HUES6 (cell line): ENCODE measurements at regions not wholly inside any gene's neighbourhood (a gene's known extent, or its start where the extent isn't known, plus 50 kb on each side); places are given as distances from the start of the nearest gene placed in this dataset.
"Not testable (repeated sequence)": the region's sequence is repeated elsewhere in the genome, so short reads cannot be mapped to it uniquely, and the experiment has no call there.

Source experiments
- H3K27ac ChIP-seq: 2 replicates; pipeline ENCODE4 v1.7.0; 2013; ENCODE audit warnings: low read depth, mild to moderate bottlenecking, low read length, inconsistent platforms
- H3K27me3 ChIP-seq: 2 replicates; pipeline ENCODE4 v1.6.1; 2013; ENCODE audit warnings: low read length; ENCODE audit not compliant: control insufficient read depth, insufficient read depth
- H3K36me3 ChIP-seq: 2 replicates; pipeline ENCODE4 v1.6.1; 2013; ENCODE audit warnings: low read length; ENCODE audit not compliant: control insufficient read depth, insufficient read depth
- H3K4me1 ChIP-seq: 2 replicates; pipeline ENCODE4 v1.6.1; 2013; ENCODE audit warnings: low read length; ENCODE audit not compliant: control insufficient read depth, insufficient read depth
- H3K4me3 ChIP-seq: 2 replicates; pipeline ENCODE4 v1.5.1; 2013; ENCODE audit warnings: low read depth, low read length
- H3K9ac ChIP-seq: one replicate; pipeline ENCODE4 v1.6.1; 2013; ENCODE audit warnings: mild to moderate bottlenecking, low read length
- H3K9me3 ChIP-seq: 2 replicates; pipeline ENCODE4 v1.6.1; 2013; ENCODE audit warnings: low read depth, low read length; ENCODE audit not compliant: control insufficient read depth, insufficient read depth

DNA sequence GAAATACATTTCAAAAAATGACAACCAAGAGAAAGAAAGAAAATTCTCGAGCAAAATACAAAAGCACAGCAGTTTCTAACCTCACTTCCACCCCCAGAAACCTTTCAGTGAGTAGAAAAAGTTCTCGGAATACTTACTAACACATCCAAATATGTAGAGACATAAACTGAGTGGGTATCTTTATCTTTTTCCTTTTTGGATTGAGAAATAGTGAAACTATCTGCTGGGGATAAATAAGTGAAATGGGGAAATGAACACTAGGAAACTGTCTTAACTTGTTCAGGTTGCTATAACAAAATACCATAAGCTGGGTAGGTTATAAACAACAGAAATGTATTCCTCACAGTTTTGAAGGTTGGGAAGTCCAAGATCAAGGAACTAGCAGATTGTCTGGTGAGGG is 72.0 kb downstream of the VCAM1 start:
- Histone ChIP-seq H3K27ac (no peak overlapping the region), H3K4me3 (no peak overlapping the region), H3K9me3 (no peaks in the 10 kb centered on the region), H3K36me3 (no peaks in the 10 kb centered on the region), H3K9ac (no peak overlapping the region), H3K4me1 (no peaks in the 10 kb centered on the region), H3K27me3 (no peaks in the 10 kb centered on the region)

DNA sequence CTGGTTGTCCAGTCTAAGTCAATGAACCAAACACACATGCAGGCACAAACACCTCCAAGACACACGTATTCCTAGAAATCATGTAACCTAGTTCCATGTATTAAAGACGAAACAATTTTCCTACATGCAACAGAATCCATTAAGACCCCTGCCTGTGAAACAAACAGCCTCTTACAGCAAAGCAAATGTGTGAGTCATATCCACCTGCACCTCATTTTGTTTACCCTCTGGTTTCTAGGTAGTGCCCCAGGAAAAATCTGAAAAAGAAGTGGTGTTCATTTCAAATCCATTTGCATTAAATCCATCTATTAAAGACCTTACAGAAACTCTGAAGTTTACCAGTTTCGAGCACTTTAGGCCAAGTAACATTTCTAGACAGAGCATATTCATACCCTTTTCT is 74.1 kb downstream of the VCAM1 start:
- no peaks in the 10 kb centered on the region for H3K4me1 ChIP-seq
- no peak overlapping the region for H3K4me3 ChIP-seq
- no peaks in the 10 kb centered on the region for H3K36me3 ChIP-seq
- H3K9ac ChIP-seq = no peak overlapping the region
- no peaks in the 10 kb centered on the region for H3K27me3 ChIP-seq
- H3K9me3 ChIP-seq = no peaks in the 10 kb centered on the region
- H3K27ac ChIP-seq = no peak overlapping the region

DNA sequence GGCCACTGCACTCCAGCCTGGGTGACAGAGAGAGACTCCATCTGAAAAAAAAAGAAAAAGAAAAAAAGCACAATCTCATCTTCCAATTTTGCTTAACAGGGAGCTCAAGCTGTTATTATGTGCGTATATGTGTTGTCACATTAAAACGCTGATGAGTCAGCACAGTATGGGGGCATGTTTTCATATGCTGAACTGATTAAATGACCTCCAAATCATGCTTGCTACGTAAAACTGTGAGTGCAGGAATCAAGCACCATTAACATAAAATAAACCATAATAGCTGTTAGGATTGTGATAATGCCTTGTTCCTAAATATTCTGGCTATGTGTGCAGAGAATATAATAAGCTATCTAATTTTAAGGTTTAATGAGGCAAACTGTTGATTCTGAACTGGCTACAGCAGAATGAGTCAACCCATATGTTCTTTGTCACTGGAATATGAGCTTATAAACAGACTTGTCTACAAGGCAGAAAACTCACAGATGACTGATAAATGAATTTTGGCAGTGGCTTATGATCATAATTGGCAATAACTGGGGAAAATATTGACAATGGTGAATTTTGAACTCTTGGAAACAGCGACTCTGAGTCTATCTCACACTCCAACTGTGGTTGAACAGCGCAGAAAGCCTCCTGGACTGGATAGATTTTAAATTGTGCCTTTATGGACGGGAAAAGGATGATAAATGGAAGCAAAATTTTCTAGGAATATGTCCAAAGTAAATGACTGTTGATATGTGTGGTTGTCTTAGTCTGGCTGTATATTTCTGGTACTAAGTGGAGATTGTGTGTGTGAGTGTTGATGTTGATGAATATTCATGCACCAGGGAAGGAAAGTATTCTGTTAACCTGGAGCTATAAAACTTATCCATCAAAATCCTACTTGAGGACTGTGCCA is 75.5 kb downstream of the VCAM1 start:
- Histone ChIP-seq H3K36me3 (no peaks in the 10 kb centered on the region), H3K9me3 (no peaks in the 10 kb centered on the region), H3K4me1 (no peaks in the 10 kb centered on the region), H3K4me3 (no peak overlapping the region), H3K9ac (no peak overlapping the region), H3K27ac (no peak overlapping the region), H3K27me3 (no peaks in the 10 kb centered on the region)

DNA sequence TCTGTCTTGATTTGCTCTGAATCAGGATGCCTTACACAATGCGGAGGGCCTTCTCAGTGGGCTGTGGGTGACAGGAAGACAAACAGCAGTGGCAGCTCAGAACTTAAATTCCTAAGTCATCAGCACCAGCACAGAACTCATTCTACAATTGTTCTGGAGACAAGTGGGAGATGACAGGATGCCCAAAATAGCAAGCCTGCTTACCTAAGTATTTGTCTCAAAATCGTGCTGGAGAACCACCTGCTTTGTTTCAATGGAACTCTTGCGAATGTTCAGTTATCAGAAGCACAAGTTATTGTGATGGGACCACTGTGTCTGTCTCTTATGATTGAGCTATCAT is 76.1 kb downstream of the VCAM1 start:
- Histone ChIP-seq H3K4me3 (no peak overlapping the region), H3K27ac (no peak overlapping the region), H3K9me3 (peaks cover 6% of the 10 kb centered on the region), H3K4me1 (no peaks in the 10 kb centered on the region), H3K36me3 (no peaks in the 10 kb centered on the region), H3K27me3 (no peaks in the 10 kb centered on the region), H3K9ac (no peak overlapping the region)

DNA sequence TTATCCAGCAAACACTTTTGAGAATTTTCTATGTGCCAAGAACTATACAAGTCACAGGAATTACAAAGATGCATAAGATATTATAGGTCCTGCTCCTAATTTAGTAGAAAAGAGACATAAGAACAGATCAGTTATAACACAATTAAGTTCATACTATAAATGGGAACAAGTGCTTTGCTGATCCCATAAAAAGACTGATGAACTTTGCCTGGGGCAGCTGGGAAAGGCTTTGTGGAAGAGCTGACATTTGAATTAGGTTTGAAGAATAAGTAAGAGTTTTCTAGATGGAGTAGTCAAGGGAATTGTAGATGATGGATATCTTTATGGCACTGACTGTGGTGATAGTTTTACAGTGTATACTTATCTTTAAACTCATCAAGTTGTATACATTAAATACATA is 76.5 kb downstream of the VCAM1 start:
- Histone ChIP-seq H3K36me3 (no peaks in the 10 kb centered on the region), H3K27ac (no peak overlapping the region), H3K9me3 (peaks cover 10% of the 10 kb centered on the region), H3K4me1 (no peaks in the 10 kb centered on the region), H3K4me3 (no peak overlapping the region), H3K9ac (no peak overlapping the region), H3K27me3 (no peaks in the 10 kb centered on the region)

DNA sequence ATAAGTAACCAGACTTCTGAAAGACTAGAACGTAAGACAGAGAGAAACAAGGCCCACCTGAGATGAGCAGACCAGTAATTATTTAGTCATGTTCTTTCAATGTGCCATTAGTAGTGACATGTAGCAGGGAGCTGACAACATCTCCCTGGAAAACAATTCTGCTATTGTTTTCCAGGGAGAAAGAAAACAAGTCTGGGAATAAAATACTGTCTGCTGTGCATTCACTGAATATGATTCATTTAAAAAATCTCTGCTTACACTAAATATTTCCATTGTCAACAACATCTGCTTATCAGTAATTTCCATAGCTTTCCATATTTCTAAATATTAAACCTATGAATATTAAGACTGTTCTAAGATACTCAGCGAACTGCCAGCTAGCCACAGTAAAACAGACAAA is 80.0 kb downstream of the VCAM1 start:
- Histone ChIP-seq H3K36me3 (no peaks in the 10 kb centered on the region), H3K4me1 (no peaks in the 10 kb centered on the region), H3K4me3 (no peak overlapping the region), H3K27ac (no peak overlapping the region), H3K9me3 (peaks cover 12% of the 10 kb centered on the region), H3K27me3 (no peaks in the 10 kb centered on the region), H3K9ac (no peak overlapping the region)

DNA sequence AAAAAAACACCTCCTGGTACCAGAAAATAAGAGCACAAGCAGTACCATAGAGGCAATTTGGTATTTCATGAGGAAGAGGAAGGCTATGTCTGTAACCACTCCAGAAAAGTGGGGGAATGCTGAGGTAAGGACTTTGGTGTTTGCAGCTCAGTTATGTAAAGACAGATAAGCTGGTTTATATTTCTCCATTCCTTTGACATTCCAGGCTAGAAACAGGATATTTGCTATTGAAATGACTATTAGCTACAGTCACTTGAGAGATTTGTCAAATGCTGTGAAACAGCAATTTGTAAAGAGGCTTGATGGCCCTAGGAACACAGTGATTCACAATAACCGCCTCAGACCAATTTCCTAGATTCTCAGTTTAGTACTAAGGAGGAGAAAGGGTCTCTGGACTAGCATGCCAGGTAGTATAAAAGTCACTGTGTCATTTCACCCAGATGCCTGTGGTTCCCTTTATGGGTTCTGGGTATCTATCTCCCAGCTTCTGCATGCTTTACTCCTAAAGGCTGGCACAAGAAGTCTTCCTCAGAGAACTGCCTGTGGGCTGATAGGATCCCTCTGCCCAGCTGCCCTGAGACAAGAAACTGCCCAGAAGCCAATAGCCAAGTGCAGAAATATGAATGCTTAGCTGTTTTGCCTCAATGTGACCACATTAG is 80.5 kb downstream of the VCAM1 start:
- no peak overlapping the region for H3K9ac ChIP-seq
- no peaks in the 10 kb centered on the region for H3K27me3 ChIP-seq
- H3K4me1 ChIP-seq = no peaks in the 10 kb centered on the region
- H3K36me3 ChIP-seq = no peaks in the 10 kb centered on the region
- no peak overlapping the region for H3K4me3 ChIP-seq
- H3K9me3 ChIP-seq = peaks cover 12% of the 10 kb centered on the region
- H3K27ac ChIP-seq = no peak overlapping the region

DNA sequence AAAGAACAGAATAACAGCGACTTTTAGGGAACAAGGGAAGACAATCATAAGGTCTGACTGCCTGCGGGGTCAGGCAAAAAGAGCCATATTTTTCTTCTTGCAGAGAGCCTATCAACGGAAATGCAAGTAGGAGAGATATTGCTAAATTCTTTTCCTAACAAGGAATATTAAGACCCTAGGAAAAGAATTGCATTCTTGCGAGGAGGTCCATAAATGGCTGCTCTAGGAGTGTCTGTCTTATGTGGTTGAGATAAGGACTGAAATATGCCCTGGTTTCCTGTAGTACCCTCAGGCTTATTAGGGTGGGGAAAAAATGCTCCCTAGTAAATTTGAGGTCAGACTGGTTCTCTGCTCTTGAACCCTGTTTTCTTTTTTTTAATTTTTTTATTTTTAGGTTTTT is 81.7 kb downstream of the VCAM1 start:
- H3K9me3 ChIP-seq = peaks cover 12% of the 10 kb centered on the region
- H3K36me3 ChIP-seq, H3K4me3 ChIP-seq, H3K27ac ChIP-seq, H3K27me3 ChIP-seq, H3K4me1 ChIP-seq, H3K9ac ChIP-seq: not testable (repeated sequence)

DNA sequence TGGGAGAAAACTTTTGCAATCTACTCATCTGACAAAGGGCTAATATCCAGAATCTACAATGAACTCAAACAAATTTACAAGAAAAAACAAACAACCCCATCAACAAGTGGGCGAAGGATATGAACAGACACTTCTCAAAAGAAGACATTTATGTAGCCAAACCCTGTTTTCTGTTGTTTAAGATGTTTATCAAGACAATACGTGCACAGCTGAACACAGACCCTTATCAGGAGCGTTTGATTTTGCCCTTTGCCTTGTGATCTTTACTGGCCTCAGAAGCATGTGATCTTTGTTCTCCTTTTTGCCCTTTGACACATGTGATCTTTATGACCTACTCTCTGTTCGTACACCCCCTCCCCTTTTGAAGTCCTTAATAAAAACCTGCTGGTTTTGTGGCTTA is 83.7 kb downstream of the VCAM1 start:
- not testable (repeated sequence) for H3K27ac ChIP-seq, H3K36me3 ChIP-seq, H3K4me1 ChIP-seq, H3K27me3 ChIP-seq, H3K9ac ChIP-seq, H3K4me3 ChIP-seq
- H3K9me3 ChIP-seq = peaks cover 12% of the 10 kb centered on the region

DNA sequence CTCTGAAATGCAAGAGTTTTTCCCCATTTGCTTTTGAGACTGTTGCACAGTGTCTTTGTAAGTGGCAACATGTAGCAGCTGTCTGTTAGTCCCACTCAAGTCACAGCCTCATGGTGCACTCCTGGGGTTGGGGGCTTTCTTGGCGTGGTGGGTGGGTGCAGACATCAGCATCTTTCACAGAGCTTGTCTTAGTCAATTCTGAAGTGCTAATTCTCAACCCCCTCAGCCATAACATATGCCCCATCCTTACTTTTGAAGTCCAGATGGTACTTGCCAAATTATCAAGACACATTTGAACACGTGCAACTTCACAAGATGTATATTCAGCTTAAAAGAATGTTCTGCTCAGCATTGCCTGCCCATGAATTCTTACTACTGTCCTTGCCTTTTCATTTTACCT is 87.1 kb downstream of the VCAM1 start:
- no peaks in the 10 kb centered on the region for H3K4me1 ChIP-seq
- H3K27ac ChIP-seq = no peak overlapping the region
- no peak overlapping the region for H3K4me3 ChIP-seq
- H3K27me3 ChIP-seq = no peaks in the 10 kb centered on the region
- H3K36me3 ChIP-seq = no peaks in the 10 kb centered on the region
- no peak overlapping the region for H3K9ac ChIP-seq
- no peaks in the 10 kb centered on the region for H3K9me3 ChIP-seq

DNA sequence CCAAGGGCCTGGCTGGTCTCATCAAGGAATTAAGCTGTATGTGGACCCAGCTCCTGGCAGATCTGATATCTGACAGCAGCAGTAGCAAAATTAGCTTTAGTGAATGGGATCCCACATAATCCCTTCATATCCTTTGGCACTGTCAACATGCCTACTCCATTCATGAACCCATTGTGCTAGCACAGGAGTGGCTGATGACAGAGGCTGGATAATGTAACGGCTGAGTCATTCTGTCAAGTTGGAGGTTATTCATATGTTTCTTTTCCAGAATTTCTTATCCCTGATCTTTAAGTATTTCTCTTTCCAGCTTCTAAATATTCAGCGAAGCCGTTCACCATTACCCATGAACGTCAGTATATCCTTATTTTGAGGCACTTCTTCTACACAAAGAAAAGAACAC is 84.3 kb downstream of the EXTL2 start:
- Histone ChIP-seq H3K4me1 (no peaks in the 10 kb centered on the region), H3K9me3 (no peaks in the 10 kb centered on the region), H3K27ac (no peak overlapping the region), H3K9ac (no peak overlapping the region), H3K27me3 (no peaks in the 10 kb centered on the region), H3K4me3 (no peak overlapping the region), H3K36me3 (no peaks in the 10 kb centered on the region)
